ENCODE measurements at regions not wholly inside any gene's neighbourhood (a gene's known extent, or its start where the extent isn't known, plus 50 kb on each side); places are given as distances from the start of the nearest gene placed in this dataset.
A peak's percentile ranks its signal among the peaks of the same experiment; 100 is the strongest.

GRCh38 chr1:109832945-109833344 lies 69.2 kb upstream of the EPS8L3 start:
- H3K36me3 ChIP-seq (ENCODE audit: insufficient read depth, low read length) = no peaks in the 10 kb centered on the region
- DNase-seq (ENCODE audit: insufficient read length, low spot score, missing footprints) = no peak
- peaks cover 26% of the 10 kb centered on the region for H3K4me1 ChIP-seq (ENCODE audit: insufficient read depth, low read length)
- H3K27me3 ChIP-seq (ENCODE audit: insufficient read depth, low read length) = no peaks in the 10 kb centered on the region
- H3K4me2 ChIP-seq (ENCODE audit: insufficient read depth, low read length) = no peak overlapping the region
- H4K20me1 ChIP-seq (ENCODE audit: insufficient read depth, low read length) = no peaks in the 10 kb centered on the region
- no peaks in the 10 kb centered on the region for H3K79me2 ChIP-seq (ENCODE audit: insufficient read depth, low read length)
- no peak overlapping the region for H2AFZ ChIP-seq (ENCODE audit: low read length)
- TF ChIP-seq CTCF (IDR thresholded peaks at IDR 0.05; ENCODE audit: extremely low read depth, low read depth, low read length) = no peak
- H3K27ac ChIP-seq (ENCODE audit: low read depth, low read length) = no peak overlapping the region
- H3K9me3 ChIP-seq (ENCODE audit: low read depth, low read length) = no peaks in the 10 kb centered on the region
- no peak overlapping the region for H3K4me3 ChIP-seq (ENCODE audit: insufficient read depth, low read length)

GRCh38 chr1:109828756-109829505 lies 65.2 kb upstream of the EPS8L3 start:
- DNase-seq (ENCODE audit: insufficient read length, low spot score, missing footprints) = no peak
- peak overlapping the region; percentile 21 for H3K4me2 ChIP-seq (ENCODE audit: insufficient read depth, low read length)

GRCh38 chr1:109827986-109828385 lies 64.3 kb upstream of the EPS8L3 start:
- Histone ChIP-seq H3K79me2 (ENCODE audit: insufficient read depth, low read length) (no peaks in the 10 kb centered on the region), H3K27me3 (ENCODE audit: insufficient read depth, low read length) (no peaks in the 10 kb centered on the region), H2AFZ (ENCODE audit: low read length) (no peak overlapping the region), H3K9me3 (ENCODE audit: low read depth, low read length) (no peaks in the 10 kb centered on the region), H4K20me1 (ENCODE audit: insufficient read depth, low read length) (no peaks in the 10 kb centered on the region), H3K4me2 (ENCODE audit: insufficient read depth, low read length) (no peak overlapping the region), H3K27ac (ENCODE audit: low read depth, low read length) (peak overlapping the region; percentile 59), H3K4me1 (ENCODE audit: insufficient read depth, low read length) (peaks cover 61% of the 10 kb centered on the region), H3K4me3 (ENCODE audit: insufficient read depth, low read length) (no peak overlapping the region), H3K36me3 (ENCODE audit: insufficient read depth, low read length) (no peaks in the 10 kb centered on the region)
- no peak for TF ChIP-seq CTCF (IDR thresholded peaks at IDR 0.05; ENCODE audit: extremely low read depth, low read depth, low read length)
- no peak for DNase-seq (ENCODE audit: insufficient read length, low spot score, missing footprints)

More at GRCh38 chr1:109828756-109829505, 65.2 kb upstream of the EPS8L3 start:
- H3K27ac ChIP-seq (ENCODE audit: low read depth, low read length) = peak overlapping the region; percentile 19
- H4K20me1 ChIP-seq (ENCODE audit: insufficient read depth, low read length) = no peaks in the 10 kb centered on the region
- TF ChIP-seq CTCF (IDR thresholded peaks at IDR 0.05; ENCODE audit: extremely low read depth, low read depth, low read length) = no peak
- peaks cover 57% of the 10 kb centered on the region for H3K4me1 ChIP-seq (ENCODE audit: insufficient read depth, low read length)
- H3K9me3 ChIP-seq (ENCODE audit: low read depth, low read length) = no peaks in the 10 kb centered on the region
- H3K79me2 ChIP-seq (ENCODE audit: insufficient read depth, low read length) = no peaks in the 10 kb centered on the region
- H3K36me3 ChIP-seq (ENCODE audit: insufficient read depth, low read length) = no peaks in the 10 kb centered on the region
- no peak overlapping the region for H2AFZ ChIP-seq (ENCODE audit: low read length)
- H3K27me3 ChIP-seq (ENCODE audit: insufficient read depth, low read length) = no peaks in the 10 kb centered on the region
- H3K4me3 ChIP-seq (ENCODE audit: insufficient read depth, low read length) = no peak overlapping the region

GRCh38 chr1:109827466-109827865 lies 63.7 kb upstream of the EPS8L3 start:
- H3K4me1 ChIP-seq (ENCODE audit: insufficient read depth, low read length) = peaks cover 66% of the 10 kb centered on the region
- no peak for DNase-seq (ENCODE audit: insufficient read length, low spot score, missing footprints)
- H3K27ac ChIP-seq (ENCODE audit: low read depth, low read length) = peak overlapping the region; percentile 59
- no peak overlapping the region for H3K4me3 ChIP-seq (ENCODE audit: insufficient read depth, low read length)
- no peaks in the 10 kb centered on the region for H4K20me1 ChIP-seq (ENCODE audit: insufficient read depth, low read length)
- no peaks in the 10 kb centered on the region for H3K36me3 ChIP-seq (ENCODE audit: insufficient read depth, low read length)
- no peak for TF ChIP-seq CTCF (IDR thresholded peaks at IDR 0.05; ENCODE audit: extremely low read depth, low read depth, low read length)
- no peak overlapping the region for H2AFZ ChIP-seq (ENCODE audit: low read length)
- no peaks in the 10 kb centered on the region for H3K27me3 ChIP-seq (ENCODE audit: insufficient read depth, low read length)
- H3K79me2 ChIP-seq (ENCODE audit: insufficient read depth, low read length) = no peaks in the 10 kb centered on the region
- H3K4me2 ChIP-seq (ENCODE audit: insufficient read depth, low read length) = no peak overlapping the region
- H3K9me3 ChIP-seq (ENCODE audit: low read depth, low read length) = no peaks in the 10 kb centered on the region
